ENCODE measurements at regions not wholly inside any gene's neighbourhood (a gene's known extent, or its start where the extent isn't known, plus 50 kb on each side); places are given as distances from the start of the nearest gene placed in this dataset.

- H3K36me3 Mint-ChIP-seq (ENCODE audit: low read depth), result peaks cover under 1% of the 10 kb centered on the region
- H3K4me1 Mint-ChIP-seq, result peaks cover 21% of the 10 kb centered on the region
- DNase-seq, result no peak
- TF ChIP-seq CTCF (IDR thresholded peaks at IDR 0.05), result no peak
- no peak overlapping the region for H3K4me3 Mint-ChIP-seq
- peaks cover 3% of the 10 kb centered on the region for H3K27me3 Mint-ChIP-seq (ENCODE audit: low read depth, poor library complexity)
- H3K27ac Mint-ChIP-seq, result no peak overlapping the region
- peaks cover 18% of the 10 kb centered on the region for H3K9me3 Mint-ChIP-seq
These were observed 167.4 kb upstream of the FAM47A start for GRCh38 chrX:34299451-34299967.

DNA sequence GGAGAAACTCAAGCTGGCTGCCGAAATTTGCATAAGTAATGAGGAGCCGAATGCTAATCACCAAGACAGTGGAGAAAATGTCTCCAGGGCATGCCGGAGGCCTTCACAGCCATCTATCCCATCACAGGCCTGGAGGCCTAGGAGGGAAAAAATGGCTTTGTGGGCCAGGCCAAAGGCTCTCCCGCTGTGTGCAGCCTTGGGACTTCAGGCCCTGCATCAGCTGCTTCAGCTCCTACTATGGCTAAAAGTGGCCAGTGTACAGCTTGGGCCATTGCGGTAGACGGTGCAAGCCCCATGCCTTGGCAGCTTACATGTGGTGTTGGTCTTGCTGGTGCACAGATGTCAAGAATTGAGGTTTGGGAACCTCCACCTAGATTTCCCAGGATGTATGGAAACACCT lies 162.6 kb upstream of the FAM47A start:
- Mint-ChIP-seq H3K4me1 (peaks cover 22% of the 10 kb centered on the region), H3K27me3 (ENCODE audit: low read depth, poor library complexity) (no peaks in the 10 kb centered on the region), H3K9me3 (peaks cover 26% of the 10 kb centered on the region), H3K27ac (no peak overlapping the region), H3K36me3 (ENCODE audit: low read depth) (peaks cover 7% of the 10 kb centered on the region), H3K4me3 (no peak overlapping the region)
- no peak for DNase-seq
- TF ChIP-seq CTCF (IDR thresholded peaks at IDR 0.05), result no peak

DNA sequence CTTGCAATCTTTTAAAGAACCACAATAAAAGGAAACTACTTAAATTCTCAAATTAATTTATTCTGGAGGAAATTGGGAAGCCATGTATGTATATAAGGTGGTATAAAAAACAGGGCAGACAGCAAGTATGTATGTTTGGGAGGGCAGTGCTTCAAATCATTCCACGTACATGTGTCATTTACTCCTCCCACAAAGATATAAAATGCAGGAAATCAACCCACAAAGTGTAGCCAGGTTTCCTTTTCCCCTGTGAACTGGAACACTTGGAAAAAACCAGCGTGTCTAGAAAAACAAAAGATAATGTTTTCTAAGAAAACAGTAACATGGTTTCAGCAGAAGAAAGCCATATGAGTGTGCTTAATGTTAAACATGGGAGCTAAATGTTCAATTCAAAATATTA lies 156.7 kb upstream of the FAM47A start:
- peaks cover 19% of the 10 kb centered on the region for H3K4me1 Mint-ChIP-seq
- no peaks in the 10 kb centered on the region for H3K27me3 Mint-ChIP-seq (ENCODE audit: low read depth, poor library complexity)
- TF ChIP-seq CTCF (IDR thresholded peaks at IDR 0.05), result no peak
- H3K9me3 Mint-ChIP-seq, result peaks cover under 1% of the 10 kb centered on the region
- no peaks in the 10 kb centered on the region for H3K36me3 Mint-ChIP-seq (ENCODE audit: low read depth)
- H3K4me3 Mint-ChIP-seq, result peak overlapping the region; percentile 39
- peak overlapping the region; percentile 89 for H3K27ac Mint-ChIP-seq
- no peak for DNase-seq

DNA sequence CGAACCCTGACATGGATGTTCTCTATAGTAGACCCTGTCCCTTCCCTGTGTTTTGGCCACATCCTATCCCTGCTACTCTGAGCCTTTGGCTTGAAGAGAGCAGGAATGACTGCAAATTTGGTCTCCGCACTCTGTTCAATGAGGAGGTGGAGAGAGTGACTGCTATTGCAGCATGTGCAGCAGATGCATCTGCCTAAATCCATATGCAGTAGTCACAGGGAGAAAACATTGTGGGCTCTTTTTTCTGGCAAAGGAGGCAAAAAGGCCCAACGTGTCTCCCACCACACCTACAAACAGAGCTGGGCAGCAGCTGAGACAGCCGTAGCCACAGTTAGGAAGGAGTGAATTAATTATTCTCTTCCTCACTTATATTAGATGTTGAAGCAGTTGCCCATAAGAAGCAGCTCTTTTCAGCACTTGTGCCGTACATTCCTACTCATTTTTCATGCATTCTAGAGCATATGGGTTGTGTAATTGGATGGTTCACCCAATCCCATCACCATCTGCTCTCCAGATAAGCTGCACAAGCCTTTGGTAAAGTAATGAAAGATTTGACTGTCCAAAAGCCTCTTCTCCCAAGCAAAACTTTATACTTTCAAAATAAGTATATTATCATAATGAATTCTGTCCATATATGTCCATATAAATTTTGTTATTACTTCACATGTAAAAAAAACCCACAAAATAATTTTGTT lies 147.9 kb upstream of the FAM47A start:
- Mint-ChIP-seq H3K4me3 (no peak overlapping the region), H3K36me3 (ENCODE audit: low read depth) (no peaks in the 10 kb centered on the region), H3K27me3 (ENCODE audit: low read depth, poor library complexity) (no peaks in the 10 kb centered on the region), H3K27ac (no peak overlapping the region), H3K9me3 (no peaks in the 10 kb centered on the region), H3K4me1 (no peaks in the 10 kb centered on the region)
- no peak for DNase-seq
- TF ChIP-seq CTCF (IDR thresholded peaks at IDR 0.05), result no peak

GRCh38 chrX:34275699-34276098 lies 143.6 kb upstream of the FAM47A start:
- no peak overlapping the region for H3K4me3 Mint-ChIP-seq
- TF ChIP-seq CTCF (IDR thresholded peaks at IDR 0.05), result no peak

GRCh38 chrX:34270434-34270833 lies 138.3 kb upstream of the FAM47A start:
- no peak overlapping the region for H3K4me3 Mint-ChIP-seq
- H3K9me3 Mint-ChIP-seq, result no peaks in the 10 kb centered on the region
- no peaks in the 10 kb centered on the region for H3K4me1 Mint-ChIP-seq
- no peak for DNase-seq
- TF ChIP-seq CTCF (IDR thresholded peaks at IDR 0.05), result no peak
- H3K27ac Mint-ChIP-seq, result no peak overlapping the region
- no peaks in the 10 kb centered on the region for H3K27me3 Mint-ChIP-seq (ENCODE audit: low read depth, poor library complexity)
- no peaks in the 10 kb centered on the region for H3K36me3 Mint-ChIP-seq (ENCODE audit: low read depth)

More at GRCh38 chrX:34275699-34276098, 143.6 kb upstream of the FAM47A start:
- H3K27ac Mint-ChIP-seq, result no peak overlapping the region
- H3K27me3 Mint-ChIP-seq (ENCODE audit: low read depth, poor library complexity), result no peaks in the 10 kb centered on the region
- H3K4me1 Mint-ChIP-seq, result no peaks in the 10 kb centered on the region
- DNase-seq, result no peak
- no peaks in the 10 kb centered on the region for H3K36me3 Mint-ChIP-seq (ENCODE audit: low read depth)
- H3K9me3 Mint-ChIP-seq, result no peaks in the 10 kb centered on the region
